DMS 273 (cell line): ENCODE measurements at regions not wholly inside any gene's neighbourhood (a gene's known extent, or its start where the extent isn't known, plus 50 kb on each side); places are given as distances from the start of the nearest gene placed in this dataset.

Experiments
- DNase-seq: peaks from one replicate; lab custom pipeline; 2025; ENCODE audit not compliant: unreplicated experiment; lab: John Stamatoyannopoulos, UW

DNA sequence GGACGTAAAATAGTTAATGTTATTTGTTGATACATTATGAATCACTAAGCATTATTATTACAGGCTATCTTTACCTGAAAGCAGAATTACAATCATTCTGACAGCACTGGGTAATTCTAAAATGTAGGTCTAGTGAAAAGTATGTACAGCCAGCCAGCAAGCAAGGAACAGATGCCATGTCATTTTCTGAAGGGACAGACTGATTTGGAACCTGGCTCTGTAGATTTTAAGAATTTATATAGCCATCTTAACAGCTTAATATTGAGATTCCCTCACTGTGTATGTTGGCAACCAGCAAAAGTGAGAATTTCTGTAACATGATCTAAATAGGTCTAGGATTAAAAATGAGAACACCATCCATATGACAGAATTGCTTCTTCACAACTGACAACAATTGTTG, 359.4 kb downstream of the ZIC4 start:
- no peak for DNase-seq

DNA sequence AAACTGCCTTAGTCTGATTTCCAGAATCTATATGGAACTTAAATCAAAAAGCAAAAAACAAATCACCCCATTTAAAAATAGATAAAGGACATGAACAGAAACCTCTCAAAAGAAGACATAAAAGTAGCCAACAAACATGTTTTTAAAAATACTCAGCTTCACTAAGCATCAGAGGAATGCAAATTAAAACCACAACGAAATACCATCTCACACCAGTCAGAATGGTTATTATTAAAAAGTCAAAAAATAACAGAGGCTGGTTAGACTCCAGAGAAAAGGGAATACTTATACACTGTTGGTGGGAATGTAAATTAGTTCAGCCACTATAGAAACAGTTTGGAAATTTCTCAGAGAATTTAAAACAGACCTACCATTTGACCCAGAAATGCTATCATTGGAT, 367.9 kb downstream of the ZIC4 start:
- no peak for DNase-seq

- DNase-seq: no peak
Observed at GRCh38 chr3:147034359-147034758, 372.0 kb downstream of the ZIC4 start.

- no peak for DNase-seq
Observed at GRCh38 chr3:147030274-147030673, 376.1 kb downstream of the ZIC4 start.

GRCh38 chr3:147015334-147015733, 391.0 kb downstream of the ZIC4 start:
- DNase-seq: no peak

- no peak for DNase-seq
Observed at GRCh38 chr3:147008886-147009285, 397.5 kb downstream of the ZIC4 start.

DNA sequence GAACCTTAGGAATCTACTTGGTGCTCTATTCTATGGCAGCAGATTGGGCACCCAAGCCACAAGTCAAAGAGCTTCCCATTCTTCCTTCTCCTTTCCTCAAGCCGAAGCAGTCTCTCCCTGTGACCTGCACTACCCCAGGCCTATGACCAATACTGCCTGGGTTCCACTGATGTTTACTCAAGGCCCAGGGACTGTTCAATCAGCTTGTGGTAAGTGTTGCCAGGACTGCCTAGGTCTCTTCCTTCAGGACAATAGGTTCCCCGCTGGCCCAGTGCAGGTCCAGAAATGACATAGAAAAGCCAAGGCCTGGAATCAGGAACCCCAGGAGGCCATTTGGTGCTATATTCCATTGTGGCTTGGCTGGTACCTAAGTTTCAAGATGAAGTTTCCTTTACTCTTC, 397.9 kb downstream of the ZIC4 start:
- no peak for DNase-seq

DNA sequence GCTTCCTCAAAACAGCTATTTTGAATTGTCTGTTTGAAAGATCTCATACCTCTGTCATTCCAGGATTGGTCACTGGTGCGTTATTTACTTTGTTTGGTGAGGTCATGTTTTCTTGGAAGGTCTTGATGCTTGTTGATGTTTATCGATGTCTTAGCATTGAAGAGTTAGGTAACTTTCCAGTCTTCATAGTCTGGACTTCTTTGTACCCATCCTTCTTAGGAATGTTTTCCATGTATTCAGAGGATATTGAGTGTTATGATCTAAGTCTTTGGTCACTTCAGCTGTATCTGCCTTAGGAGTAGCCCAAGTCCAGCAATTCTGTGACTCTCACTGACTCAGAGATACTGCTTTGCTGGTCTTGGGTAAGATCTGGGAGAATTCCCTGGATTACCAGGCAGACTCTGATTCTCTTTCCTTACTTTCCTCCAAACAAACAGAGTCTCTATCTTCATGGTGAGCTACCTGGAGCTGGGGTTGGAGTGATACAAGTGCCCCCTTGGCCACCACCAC, 398.6 kb downstream of the ZIC4 start:
- DNase-seq: no peak

GRCh38 chr3:147002721-147003120, 397.6 kb upstream of the PLSCR5 start:
- no peak for DNase-seq

GRCh38 chr3:147000274-147000673, 395.1 kb upstream of the PLSCR5 start:
- no peak for DNase-seq

DNA sequence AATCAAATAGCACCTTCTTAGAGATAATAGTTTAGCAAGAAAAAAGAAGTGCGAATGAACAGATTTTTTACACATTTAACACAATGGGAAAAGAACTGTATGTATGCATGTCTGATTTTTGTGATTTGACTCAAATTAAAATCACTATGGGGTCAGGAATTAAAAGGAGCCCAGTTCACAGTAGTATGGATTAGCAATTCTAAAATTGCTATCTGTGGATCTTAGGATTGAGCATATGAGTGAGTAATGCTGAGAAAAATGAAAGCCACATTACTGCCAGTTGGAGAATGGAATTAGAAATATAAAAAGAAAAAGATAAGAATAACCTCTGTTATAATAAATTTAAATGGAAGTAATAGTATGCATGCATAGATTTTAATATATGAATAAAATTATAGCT, 386.8 kb upstream of the PLSCR5 start:
- no peak for DNase-seq

DNA sequence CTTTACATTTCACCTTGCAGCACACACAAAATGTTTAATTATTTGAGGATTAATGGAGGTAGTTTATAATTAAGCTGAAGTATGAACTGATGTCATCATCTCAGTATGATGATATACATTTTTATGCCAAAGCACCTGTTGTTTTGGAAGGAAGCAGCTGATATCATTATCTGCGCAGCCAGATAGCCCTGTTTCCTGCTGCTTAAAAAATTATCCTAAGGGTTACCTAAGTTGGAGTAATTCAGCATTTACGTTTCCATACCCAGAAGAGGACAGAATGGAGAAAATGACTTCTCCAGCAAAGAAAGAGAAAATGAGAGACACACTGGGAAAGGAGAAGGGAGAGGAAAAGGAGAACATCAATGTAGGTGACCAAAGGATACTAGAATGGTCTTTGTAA, 370.3 kb upstream of the PLSCR5 start:
- DNase-seq: peak; percentile 41

DNA sequence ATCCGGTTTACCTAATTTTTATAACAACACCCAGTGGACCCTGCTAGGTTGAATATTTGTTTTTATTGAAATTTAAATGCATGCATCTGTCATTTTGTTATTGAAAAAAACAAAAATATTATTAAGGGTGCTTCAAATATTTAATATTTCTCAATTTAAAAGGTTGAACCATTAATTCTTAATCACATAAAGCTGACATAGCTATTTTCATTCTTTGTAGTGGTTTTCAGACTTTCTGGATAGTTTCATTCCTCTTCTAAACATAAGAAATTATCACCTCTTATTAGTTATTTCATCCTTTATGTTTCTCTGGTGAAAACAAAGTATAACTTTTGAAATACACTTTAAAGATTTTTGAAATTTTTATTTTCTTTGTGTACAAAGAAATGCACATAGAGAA, 369.9 kb upstream of the PLSCR5 start:
- no peak for DNase-seq

DNA sequence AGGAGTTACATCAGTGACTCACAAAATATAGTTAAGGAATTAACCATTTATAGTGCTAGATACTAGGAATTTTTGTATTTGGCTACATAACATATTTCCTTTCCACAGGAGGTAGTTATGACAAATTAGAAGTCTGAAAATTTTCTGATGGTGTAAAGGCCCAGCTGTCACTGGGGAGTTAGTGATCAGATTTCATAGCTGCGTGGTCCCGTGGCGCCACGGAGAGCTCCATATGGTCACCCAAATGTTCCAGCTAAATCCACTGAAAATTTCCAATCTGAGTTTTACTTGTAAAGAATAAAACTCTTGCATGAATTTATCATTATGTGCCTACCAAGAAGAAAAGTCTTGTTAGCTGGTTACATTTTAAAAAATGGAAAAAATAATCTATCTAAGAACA, 368.9 kb upstream of the PLSCR5 start:
- DNase-seq: peak; percentile 93

DNA sequence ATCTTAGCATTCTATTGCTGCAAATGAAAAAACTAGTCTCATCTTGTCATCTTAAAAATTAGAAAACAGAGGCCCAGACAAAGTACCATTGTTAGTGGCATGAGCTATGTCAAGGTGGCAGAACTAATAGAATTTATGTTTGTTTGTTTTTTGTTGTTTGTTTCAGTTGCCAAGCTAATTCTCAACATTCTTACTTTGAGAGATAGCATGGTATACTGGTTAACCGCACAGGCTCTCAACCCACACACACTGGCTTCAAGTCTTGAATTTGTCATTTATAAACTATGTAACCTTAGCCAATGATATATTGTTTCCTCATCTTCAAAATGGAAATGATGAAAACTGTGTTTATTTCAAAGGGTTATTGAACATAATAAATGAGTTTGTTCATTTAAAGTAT, 367.6 kb upstream of the PLSCR5 start:
- DNase-seq: no peak

DNA sequence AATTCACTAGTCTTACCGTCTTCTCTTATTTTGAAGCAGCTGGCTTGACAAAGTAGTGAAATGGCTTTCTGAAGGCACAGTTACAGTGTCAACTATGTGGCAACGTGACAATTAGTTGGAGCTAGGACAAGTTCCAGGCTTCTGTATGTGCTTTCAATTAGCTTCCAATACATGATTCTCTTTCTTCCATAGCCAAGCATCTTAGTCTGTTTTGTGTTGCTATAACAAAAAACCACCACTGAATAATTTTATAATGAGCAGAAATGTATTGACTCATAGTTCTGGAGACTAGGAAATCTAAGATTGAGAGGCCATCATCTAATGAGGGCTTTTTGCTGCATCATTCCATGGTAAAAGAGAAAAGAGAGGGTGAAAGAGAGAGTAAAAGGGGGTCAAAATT, 365.1 kb upstream of the PLSCR5 start:
- DNase-seq: no peak

DNA sequence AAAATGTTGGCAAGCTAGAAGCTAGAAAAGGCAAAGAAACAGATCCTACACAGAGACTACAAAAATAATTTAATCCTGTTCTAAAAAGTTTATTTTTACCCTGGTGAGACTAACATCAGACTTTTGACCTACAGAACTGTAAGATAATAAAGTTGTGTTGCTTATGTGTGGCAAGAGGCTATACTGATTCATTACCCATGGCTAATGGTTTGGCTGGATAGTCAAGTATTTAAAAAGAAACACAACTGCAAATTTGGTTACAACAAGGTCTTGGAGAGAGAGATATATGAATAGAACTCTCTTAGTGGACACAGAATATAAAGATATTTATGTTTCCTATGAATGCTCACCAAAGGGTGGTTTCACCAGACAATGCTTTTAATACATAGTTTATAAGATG, 364.2 kb upstream of the PLSCR5 start:
- no peak for DNase-seq

- no peak for DNase-seq
Observed at GRCh38 chr3:146968204-146968651, 363.1 kb upstream of the PLSCR5 start.

GRCh38 chr3:146967783-146968182, 362.6 kb upstream of the PLSCR5 start:
- no peak for DNase-seq

DNA sequence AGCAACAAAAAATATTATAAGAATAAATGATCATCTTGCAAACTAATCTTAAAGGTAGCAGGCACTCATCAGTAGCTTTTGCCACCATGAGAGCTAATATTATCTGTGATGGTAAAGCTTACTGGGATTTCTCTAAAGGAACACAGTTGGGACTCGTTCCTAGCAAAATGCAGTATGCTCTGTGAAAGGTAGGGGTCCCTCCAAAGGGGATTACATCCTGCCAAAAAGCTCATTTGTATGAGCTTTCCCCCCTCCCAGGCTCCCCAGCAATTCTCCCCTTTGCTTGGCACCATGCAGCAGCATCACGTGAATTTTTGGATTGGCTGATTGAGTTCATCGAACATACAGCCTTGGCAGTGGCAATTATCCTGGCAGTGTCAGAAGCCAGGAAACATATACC, 361.0 kb upstream of the PLSCR5 start:
- DNase-seq: no peak

- DNase-seq: peak; percentile 66
Observed at GRCh38 chr3:146953511-146953981, 348.4 kb upstream of the PLSCR5 start.

- DNase-seq: no peak
Observed at GRCh38 chr3:146948985-146949384, 343.8 kb upstream of the PLSCR5 start.

DNA sequence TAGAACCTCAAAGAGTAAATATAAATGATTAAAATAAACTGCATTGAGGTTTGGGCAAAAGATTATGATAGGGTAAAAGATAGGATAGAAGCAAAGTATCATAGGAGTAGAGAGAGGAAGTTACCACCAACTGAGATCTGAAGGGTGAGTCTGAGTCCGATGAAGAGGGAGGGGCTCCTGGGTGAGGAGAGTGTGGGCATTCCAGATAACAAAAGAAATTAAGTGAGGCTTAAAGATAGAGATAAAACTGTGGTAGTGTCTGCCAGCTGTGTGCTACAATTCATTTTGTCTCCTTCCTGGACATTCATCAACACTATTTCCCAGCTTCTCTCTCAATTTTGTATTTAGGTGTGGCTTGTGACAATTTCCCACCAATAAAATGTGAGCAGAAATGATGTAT, 343.0 kb upstream of the PLSCR5 start:
- no peak for DNase-seq

DNA sequence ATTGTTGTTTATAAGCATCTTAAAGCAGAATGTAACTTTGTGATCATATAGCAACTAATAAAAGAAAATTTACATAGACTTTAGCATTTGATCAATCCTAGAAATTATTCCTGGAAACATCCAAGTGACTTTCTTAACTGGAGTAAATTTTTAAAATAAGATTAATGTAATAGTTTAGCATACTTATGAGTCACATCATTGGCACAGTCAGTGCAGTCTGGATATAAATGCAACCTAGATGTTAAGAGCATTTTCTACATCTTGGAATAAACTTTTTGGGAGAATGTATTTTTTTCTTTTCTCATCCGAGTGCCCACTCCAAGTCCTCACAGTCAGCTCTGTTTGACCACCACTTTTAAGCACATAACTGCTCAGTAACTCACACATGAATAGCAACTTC, 324.6 kb upstream of the PLSCR5 start:
- DNase-seq: no peak
